Endothelial cell of umbilical vein (primary cell): ENCODE measurements at regions not wholly inside any gene's neighbourhood (a gene's known extent, or its start where the extent isn't known, plus 50 kb on each side); places are given as distances from the start of the nearest gene placed in this dataset.

Source experiments
- BruUV-seq: library from RNA; stranded (reverse); fragments of 400-500 nt; replicated peaks from 2 replicates; lab custom pipeline; 2021; lab: Mats Ljungman, UMichigan
- CTCF ChIA-PET: fragments of 300-600, 350-600 bp; sonication (Branson Sonifier 250); formaldehyde crosslinking; loops from one replicate; lab custom pipeline; 2021; ENCODE audit warnings: antibody characterized with exemption, inconsistent platforms; lab: Charles Lee
- POLR2A ChIA-PET: fragments of 300-600, 350-600 bp; sonication (Branson Sonifier 250); formaldehyde crosslinking; loops from one replicate; lab custom pipeline; 2021; ENCODE audit warnings: antibody characterized with exemption, inconsistent platforms; lab: Charles Lee
- DNase-seq: peaks from one replicate; pipeline ENCODE4 v3.0.0-alpha.2; 2011; ENCODE audit warnings: low read depth, low spot score
- FAIRE-seq: peaks from 2 replicates; lab custom pipeline; 2011; peaks lifted over from hg19 to GRCh38; lab: Jason Lieb, UNC
- H2AFZ ChIP-seq: 2 replicates; pipeline ENCODE4 v1.6.0; 2012; ENCODE audit warnings: low read depth, low read length, control low read depth, inconsistent platforms
- H3K27ac ChIP-seq: 2 replicates; pipeline ENCODE4 v1.5.1; 2011; ENCODE audit warnings: low read depth, mild to moderate bottlenecking, control low read depth, low read length, moderate library complexity; ENCODE audit not compliant: insufficient read depth
- H3K27me3 ChIP-seq, 2 experiments: 2 replicates each; pipeline versions ENCODE4 v1.6.0 to v1.6.1; 2011; ENCODE audit warnings: low read length in 2 of 2, mixed read lengths in 1 of 2; ENCODE audit not compliant: control insufficient read depth in 2 of 2, insufficient read depth in 2 of 2
- H3K36me3 ChIP-seq, 2 experiments: 2 replicates in 1 of 2; 3 replicates in 1 of 2; pipeline ENCODE4 v1.5.1; 2011; ENCODE audit warnings: low read length in 2 of 2, mild to moderate bottlenecking in 1 of 2, moderate library complexity in 1 of 2; ENCODE audit not compliant: control insufficient read depth in 2 of 2, insufficient read depth in 2 of 2; ENCODE audit errors: extremely low read depth in 1 of 2
- H3K4me1 ChIP-seq: 3 replicates; pipeline ENCODE4 v1.5.1; 2011; ENCODE audit warnings: mild to moderate bottlenecking, low read length; ENCODE audit not compliant: control insufficient read depth, insufficient read depth; ENCODE audit errors: extremely low read depth
- H3K4me2 ChIP-seq: 2 replicates; pipeline ENCODE4 v1.6.1; 2011; ENCODE audit warnings: low read length, control low read depth, mixed read lengths; ENCODE audit not compliant: insufficient read depth
- H3K4me3 ChIP-seq, 3 experiments: fragments of 200-600 bp in 1 of 3; sonication (generic), shearing (Covaris generic) in 1 of 3; replicated peaks in 1 of 3; 2 replicates each; pipeline ENCODE4 v1.5.1; 2011 to 2016; ENCODE audit warnings: control low read depth in 3 of 3, low read length in 3 of 3, mild to moderate bottlenecking in 2 of 3, inconsistent platforms in 1 of 3, low read depth in 1 of 3, moderate library complexity in 1 of 3; ENCODE audit not compliant: insufficient read depth in 1 of 3
- H3K79me2 ChIP-seq: 2 replicates; pipeline ENCODE4 v1.6.0; 2012; ENCODE audit warnings: low read length, inconsistent platforms; ENCODE audit not compliant: control insufficient read depth, insufficient read depth
- H3K9ac ChIP-seq: replicated peaks from 2 replicates; pipeline ENCODE3; 2011; ENCODE audit warnings: low read length, control low read depth; ENCODE audit not compliant: insufficient read depth; ENCODE audit errors: extremely low read depth
- H3K9me1 ChIP-seq: replicated peaks from 3 replicates; pipeline ENCODE4 v1.6.0; 2011; ENCODE audit warnings: mild to moderate bottlenecking, low read length; ENCODE audit not compliant: control insufficient read depth, insufficient read depth; ENCODE audit errors: extremely low read depth
- H3K9me3 ChIP-seq: replicated peaks from 2 replicates; pipeline ENCODE4 v1.5.1; 2012; ENCODE audit warnings: low read length, inconsistent platforms; ENCODE audit not compliant: control insufficient read depth, insufficient read depth
- H4K20me1 ChIP-seq: replicated peaks from 2 replicates; pipeline ENCODE3; 2011; ENCODE audit warnings: mild to moderate bottlenecking, low read length; ENCODE audit not compliant: control insufficient read depth, insufficient read depth; ENCODE audit errors: extremely low read depth
- CTCF ChIP-seq, 2 donors: IDR thresholded peaks; 1 replicate in 1 of 2; 2 replicates in 1 of 2; pipeline ENCODE4 v1.5.1; 2011; ENCODE audit warnings: low read length in 2 of 2, mild to moderate bottlenecking in 2 of 2, moderate library complexity in 2 of 2, control low read depth in 1 of 2, inconsistent platforms in 1 of 2, low read depth in 1 of 2; ENCODE audit not compliant: insufficient read depth in 1 of 2; ENCODE audit errors: extremely low read depth in 1 of 2
- EZH2 ChIP-seq: IDR thresholded peaks from 2 replicates; pipeline ENCODE4 v1.6.1; 2012; ENCODE audit warnings: borderline replicate concordance, low read depth, mild to moderate bottlenecking, moderate library complexity, low read length, inconsistent platforms; ENCODE audit not compliant: severe bottlenecking
- FOS ChIP-seq: IDR thresholded peaks from 2 replicates; pipeline ENCODE4 v1.6.1; 2011; ENCODE audit warnings: mild to moderate bottlenecking, low read length, moderate library complexity, borderline replicate concordance; ENCODE audit not compliant: insufficient read depth
- GATA2 ChIP-seq: IDR thresholded peaks from 2 replicates; pipeline ENCODE4 v1.7.0; 2011; ENCODE audit warnings: low read depth, mild to moderate bottlenecking, moderate library complexity, mixed read lengths, low read length; ENCODE audit not compliant: insufficient read length, insufficient read depth
- JUN ChIP-seq: IDR thresholded peaks from 2 replicates; pipeline ENCODE4 v1.6.1; 2011; ENCODE audit warnings: borderline replicate concordance, low read depth; ENCODE audit not compliant: insufficient read length, insufficient read depth
- MAX ChIP-seq: IDR thresholded peaks from 2 replicates; pipeline ENCODE4 v1.6.1; 2011; ENCODE audit not compliant: insufficient read depth, insufficient read length
- MYC ChIP-seq: IDR thresholded peaks from one replicate; pipeline ENCODE4 v1.6.1; 2011; ENCODE audit warnings: mild to moderate bottlenecking, low read depth, low read length
- POLR2A ChIP-seq: IDR thresholded peaks from 2 replicates; pipeline ENCODE4 v1.6.1; 2012; ENCODE audit warnings: low read depth, mild to moderate bottlenecking, control low read depth, low read length
- POLR2AphosphoS5 ChIP-seq: IDR thresholded peaks from 2 replicates; pipeline ENCODE4 v1.6.1; 2012; ENCODE audit warnings: low read depth, mild to moderate bottlenecking, control low read depth, low read length, moderate library complexity; ENCODE audit not compliant: insufficient read depth
- dilution Hi-C: fragments of 300-500 bp; cut with MboI; formaldehyde crosslinking; loops from one replicate; pipeline ENCODE4 v1.15.0; 2019; ENCODE audit warnings: low sequenced_read_pairs; ENCODE audit not compliant: extremely low pct_ligation_motif_present
- intact Hi-C: fragments of 100-400 bp; cut with micrococcal nuclease; formaldehyde crosslinking; loops from one replicate; pipeline ENCODE4 v1.10.0; 2022

- DNase-seq: no peak
- H3K36me3 ChIP-seq: no peaks in the 10 kb centered on the region
- no peaks in the 10 kb centered on the region for H3K9me3 ChIP-seq
- no peaks in the 10 kb centered on the region for H3K79me2 ChIP-seq
- dilution Hi-C loops: no loop called here
- BruUV-seq: no TSS peak
- no peaks in the 10 kb centered on the region for H4K20me1 ChIP-seq
- ChIA-PET CTCF (interaction anchor here (1.0 to 1.2 kb wide), 2 partner anchors 10 to 15 kb away, joined by 3 to 4 read pairs; no protein-coding TSS in a partner anchor), POLR2A (no interaction called here)
- H2AFZ ChIP-seq: no peak overlapping the region
- H3K27ac ChIP-seq: no peak overlapping the region
- no peaks in the 10 kb centered on the region for H3K4me1 ChIP-seq
- H3K4me2 ChIP-seq: no peak overlapping the region
- intact Hi-C loops: no loop called here
- H3K9ac ChIP-seq: no peak overlapping the region
- no peaks in the 10 kb centered on the region for H3K27me3 ChIP-seq
- H3K4me3 ChIP-seq: no peak overlapping the region
- TF ChIP-seq EZH2 (no peak), FOS (no peak), MYC (no peak), JUN (no peak), POLR2A (no peak), CTCF (IDR thresholded peaks at IDR 0.05; ENCODE audit: extremely low read depth in 1 of 2, insufficient read depth in 1 of 2, low read depth in 1 of 2, low read length in 2 of 2) (no peak), MAX (no peak), POLR2AphosphoS5 (no peak), GATA2 (no peak)
- H3K9me1 ChIP-seq: no peaks in the 10 kb centered on the region
- no peak for FAIRE-seq
Observed at GRCh38 chr4:31015123-31015522, 295.0 kb downstream of the PCDH7 start.
